ENCODE measurements at regions not wholly inside any gene's neighbourhood (a gene's known extent, or its start where the extent isn't known, plus 50 kb on each side); places are given as distances from the start of the nearest gene placed in this dataset.

DNA sequence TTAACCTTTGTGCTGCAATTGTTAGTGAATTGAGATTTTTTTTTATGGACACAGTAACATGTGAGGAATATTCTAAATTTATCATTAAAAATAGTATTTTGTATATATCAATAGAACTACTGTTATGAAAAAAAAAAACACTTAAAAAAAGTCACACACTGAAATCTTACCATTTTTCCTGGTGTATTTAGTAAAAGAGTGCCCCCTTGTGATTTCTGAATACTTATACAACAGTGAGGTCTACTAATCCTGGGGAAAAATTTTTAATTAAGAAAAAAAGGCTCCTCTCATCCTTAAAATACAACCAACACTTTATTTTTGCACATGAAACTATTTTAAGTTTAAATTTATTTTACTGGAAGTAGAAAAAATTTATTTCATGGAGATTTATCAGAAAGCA lies 56.4 kb upstream of the SPOCK3 start:
- DNase-seq = no peak

DNA sequence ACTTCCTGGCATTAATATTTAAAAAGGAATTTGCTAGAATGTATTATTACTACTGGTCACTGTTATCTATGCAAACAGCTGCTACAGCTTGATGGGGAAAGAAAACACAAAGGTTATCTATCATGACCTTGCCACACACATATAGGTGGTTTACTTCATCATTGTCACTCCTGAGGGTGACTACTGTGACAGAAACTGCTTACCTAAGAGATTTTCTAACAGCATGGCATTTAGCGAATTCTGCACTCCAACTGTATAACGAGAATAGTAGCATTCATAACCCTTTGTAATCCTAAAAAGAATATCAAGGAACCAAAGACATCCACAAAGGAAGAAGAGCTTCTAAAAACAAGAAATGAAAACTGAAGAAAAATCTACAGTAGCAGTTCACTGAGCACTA lies 74.6 kb upstream of the SPOCK3 start:
- DNase-seq = no peak

DNA sequence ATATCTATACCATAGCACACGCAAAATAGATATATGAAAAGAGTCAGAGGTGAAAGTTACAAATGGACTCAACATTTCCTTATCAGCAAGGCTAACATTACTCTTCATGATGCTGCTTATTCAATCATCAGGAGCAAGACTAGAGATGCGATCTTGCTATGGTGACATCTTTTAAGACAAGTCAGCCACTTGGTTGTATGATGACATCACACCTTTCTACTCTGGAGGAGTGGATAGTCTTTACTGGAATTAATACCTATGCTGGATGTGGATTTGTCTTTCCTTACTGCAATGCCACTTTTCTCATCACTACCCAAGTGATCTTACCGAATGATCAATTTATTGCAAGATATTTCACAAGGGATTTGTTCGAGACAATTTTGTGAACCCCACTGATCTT lies 87.0 kb upstream of the SPOCK3 start:
- no peak for DNase-seq

DNA sequence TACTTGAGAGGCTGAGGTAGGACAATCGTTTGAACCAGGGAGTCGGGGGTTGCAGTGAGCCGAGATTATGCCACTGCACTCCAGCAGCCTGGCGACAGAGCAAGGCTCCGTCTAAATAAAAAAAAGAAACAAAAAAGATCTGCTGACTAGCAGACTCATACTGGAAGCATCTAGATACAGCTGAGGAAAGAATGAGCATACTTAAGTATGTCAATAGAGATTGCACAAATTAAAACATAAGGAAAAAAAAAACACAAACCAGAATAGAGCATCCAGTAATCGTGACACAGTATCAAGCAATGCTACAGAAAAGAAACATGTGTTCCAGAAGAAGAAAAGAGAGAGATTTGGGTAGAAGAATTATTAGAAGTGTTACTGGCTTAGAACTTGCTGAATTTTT lies 105.5 kb upstream of the SPOCK3 start:
- no peak for DNase-seq

DNA sequence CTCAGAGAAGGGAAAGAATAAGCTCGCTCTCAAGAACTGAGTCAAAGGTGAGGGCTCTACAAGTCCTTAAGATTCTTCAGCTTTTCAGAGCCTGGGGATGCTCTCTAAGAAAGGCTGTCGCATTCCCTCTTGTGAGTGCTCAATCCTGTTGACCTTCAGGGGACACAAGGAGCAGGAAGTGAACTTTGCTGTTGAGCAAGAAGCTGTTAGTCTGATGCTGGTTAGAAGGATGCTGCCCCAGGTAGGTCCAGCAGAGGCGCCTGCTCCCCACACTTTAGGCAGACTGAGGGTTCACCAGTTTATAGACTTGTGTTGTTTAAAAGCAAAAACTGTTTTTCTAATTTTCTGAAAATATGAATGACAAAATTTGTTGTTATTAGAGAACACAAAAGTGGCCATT lies 125.4 kb upstream of the SPOCK3 start:
- no peak for DNase-seq

DNA sequence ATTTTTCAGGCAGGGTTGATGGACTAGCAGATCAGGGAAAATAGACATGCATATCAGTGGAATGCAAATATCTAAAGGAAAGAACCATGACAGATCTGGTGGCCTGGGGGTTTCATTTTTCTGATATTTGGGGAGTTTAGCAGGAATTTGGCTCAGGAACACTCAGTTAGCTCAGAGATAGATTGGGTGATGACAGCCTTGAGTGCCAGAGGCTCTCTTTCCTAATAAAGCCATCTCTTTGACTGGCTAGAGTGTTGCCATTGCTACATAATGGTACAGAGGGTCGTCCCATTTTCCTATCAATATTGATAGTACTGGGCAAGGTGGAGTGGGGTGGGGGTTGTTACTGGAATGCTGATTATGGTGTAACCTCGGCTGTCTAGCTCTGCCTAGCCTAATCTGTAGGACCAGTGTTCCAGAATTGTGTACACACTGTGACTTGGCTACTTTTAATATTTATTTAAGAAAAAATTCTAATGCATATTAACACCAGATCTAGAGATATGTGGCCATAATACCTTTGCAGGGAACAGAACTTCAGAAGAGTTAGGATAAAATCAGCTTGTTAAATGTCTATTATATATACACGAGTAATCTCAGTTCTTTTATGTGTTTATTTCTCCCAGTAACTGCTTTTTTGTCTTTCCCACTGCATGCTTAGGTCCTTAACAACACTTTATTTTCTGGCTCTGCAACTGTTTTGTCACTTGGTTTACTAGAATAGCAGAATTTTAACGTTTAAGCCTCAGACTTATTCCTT lies 145.0 kb upstream of the SPOCK3 start:
- DNase-seq = no peak

DNA sequence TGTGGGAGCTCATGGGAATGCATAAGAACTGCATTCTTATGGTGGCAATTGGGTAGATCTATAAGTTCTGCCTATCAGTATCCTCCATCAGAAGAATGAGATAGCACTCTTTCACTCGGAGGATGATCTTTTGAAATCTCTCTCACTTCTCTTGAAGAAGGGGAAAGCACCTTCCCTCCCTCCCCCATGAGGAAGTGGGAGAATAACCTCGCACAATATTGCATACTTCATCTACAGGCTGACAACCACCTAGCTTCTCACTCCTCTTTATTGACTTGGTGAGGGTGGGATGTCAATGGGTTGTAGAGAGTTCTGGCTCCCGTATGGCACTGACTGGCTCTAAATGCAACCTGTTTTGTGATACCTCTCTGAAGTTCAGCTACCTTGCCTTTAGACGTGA lies 146.7 kb upstream of the SPOCK3 start:
- DNase-seq = no peak

DNA sequence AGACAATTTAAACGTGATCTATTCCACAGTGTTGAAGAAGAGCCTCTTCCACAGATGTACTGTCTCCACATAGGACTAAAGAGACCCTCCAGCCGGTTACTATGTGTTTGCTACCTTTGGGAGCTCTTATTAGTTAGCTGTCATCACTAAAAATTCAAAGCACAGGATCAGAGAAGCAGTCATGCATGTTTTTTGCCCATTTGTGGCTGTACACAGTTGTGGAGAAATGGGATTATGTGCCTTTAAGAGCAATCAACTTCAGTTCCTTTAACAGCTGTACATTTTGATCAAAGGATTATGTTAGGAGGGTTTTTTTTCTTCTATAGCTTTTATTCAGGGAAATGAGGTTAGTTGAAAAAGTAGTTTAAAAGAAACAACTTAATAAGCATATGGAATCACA lies 149.0 kb upstream of the SPOCK3 start:
- DNase-seq = no peak

DNA sequence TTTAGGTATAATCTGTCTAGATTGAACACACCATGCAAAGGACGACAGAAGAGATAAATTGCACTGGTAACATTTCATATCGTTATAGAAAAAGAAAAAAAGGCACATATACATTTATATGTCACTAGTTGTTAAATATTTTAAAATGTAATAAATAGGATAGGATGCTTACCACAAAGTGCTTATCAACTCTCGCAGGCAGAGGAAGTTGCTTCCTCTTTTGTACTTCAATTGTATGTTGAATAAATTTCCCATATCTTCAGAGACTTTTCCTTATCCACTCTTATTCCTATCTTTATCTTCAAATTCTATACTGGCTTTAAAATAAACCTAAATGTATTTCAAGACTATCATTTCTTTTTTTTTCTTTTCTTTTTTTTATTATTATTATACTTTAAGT lies 163.3 kb upstream of the SPOCK3 start:
- DNase-seq = no peak

DNA sequence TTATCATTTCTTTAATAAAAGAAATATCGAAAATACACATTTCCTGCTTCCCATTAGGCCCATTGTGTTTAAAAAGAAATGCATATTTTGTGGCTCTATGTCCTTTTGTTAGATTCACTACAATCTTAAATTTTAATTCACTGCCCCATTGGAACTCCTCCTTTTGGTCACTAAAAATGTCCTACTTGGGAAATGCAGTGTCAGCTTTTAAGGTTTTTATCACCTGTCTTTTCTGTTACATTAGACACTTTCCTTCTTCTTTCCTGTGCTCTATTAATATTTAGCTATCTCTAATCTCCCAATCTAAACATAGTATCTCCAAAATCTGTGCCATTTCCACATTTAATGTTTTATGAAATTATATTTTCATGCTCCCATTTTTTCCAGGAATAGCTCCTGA lies 164.9 kb upstream of the SPOCK3 start:
- DNase-seq = no peak

DNA sequence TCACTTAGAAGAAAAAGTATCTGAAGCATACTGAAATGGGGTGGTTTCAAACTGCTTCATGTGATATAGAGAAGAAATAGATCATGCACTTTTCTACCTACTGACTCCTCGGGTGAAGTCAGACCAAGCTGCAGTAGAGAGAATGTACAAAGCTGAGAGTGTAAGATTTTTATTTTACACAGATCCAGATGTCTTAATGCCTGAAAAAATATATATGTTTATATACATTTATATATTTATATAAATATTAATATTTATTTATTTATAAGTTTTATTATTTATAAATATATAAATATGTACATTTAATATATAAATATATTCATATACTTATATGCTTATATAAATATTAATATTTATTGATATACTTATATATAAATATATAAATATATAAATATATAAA lies 171.9 kb upstream of the SPOCK3 start:
- DNase-seq = no peak

DNA sequence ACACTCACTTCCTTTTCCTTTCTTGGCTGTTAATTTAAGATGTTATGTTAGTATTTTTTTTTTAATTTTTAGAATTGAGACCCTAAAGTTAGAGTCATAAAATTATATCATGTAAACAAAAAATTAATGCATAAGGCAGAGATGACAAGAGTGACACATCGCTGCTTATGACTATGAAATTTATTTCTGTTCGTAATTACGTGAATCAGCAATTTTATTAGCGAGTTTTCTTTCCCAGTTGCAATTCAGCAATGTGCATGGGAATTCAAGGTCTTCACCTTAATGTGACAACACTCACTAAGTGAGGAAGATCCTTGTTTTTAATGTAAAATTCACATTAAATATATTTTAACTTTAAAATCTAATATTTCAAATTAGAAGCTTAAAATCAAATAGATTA lies 181.2 kb upstream of the SPOCK3 start:
- DNase-seq = no peak

DNA sequence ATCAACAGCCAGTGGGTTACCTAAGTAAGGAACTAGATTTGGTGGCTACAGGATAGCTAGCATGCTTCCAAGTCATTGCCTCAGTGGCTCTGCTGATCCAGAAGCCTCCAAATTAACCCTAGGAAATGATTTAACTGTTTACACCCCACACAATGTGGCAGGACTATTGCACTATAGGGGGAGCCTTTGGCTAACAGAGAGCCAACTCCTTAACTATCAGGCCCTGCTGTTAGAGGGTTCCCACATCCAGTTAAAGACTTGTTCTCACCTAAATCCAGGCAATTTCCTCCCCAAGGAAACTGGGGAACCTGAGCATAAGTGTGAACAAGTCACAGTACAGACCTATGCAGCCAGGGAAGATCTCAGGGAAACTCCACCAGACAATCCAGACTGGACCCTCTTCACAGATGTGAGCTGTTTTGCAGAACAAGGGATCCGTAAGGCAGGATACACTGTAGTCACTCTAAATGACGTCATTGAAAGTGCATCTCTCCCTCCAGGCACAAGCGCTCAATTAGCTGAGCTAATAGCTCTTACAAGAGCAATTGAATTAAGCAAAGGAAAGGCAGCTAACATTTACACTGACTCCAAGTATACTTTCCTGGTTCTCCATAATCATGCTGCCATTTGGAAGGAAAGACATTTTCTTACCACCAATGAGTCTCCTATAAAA lies 185.3 kb upstream of the SPOCK3 start:
- DNase-seq = no peak

DNA sequence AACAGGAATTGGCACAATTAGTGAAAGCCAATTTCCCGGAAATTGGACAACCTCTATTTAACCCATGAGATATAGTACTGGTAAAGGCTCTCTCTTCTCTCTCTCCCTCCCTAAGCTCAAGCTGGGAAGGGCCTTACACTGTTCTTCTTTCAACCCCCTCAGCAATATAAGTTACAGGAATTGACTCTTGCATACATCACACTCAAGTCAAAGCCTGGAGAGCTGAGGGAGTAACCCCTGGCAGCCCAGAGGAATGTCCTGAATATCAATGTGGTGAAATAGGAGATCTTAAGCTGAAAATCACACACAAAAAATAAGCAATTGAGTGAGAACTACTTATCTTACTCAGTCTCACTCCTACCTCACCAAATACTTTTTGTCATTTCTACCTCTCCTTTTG lies 186.9 kb upstream of the SPOCK3 start:
- no peak for DNase-seq

DNA sequence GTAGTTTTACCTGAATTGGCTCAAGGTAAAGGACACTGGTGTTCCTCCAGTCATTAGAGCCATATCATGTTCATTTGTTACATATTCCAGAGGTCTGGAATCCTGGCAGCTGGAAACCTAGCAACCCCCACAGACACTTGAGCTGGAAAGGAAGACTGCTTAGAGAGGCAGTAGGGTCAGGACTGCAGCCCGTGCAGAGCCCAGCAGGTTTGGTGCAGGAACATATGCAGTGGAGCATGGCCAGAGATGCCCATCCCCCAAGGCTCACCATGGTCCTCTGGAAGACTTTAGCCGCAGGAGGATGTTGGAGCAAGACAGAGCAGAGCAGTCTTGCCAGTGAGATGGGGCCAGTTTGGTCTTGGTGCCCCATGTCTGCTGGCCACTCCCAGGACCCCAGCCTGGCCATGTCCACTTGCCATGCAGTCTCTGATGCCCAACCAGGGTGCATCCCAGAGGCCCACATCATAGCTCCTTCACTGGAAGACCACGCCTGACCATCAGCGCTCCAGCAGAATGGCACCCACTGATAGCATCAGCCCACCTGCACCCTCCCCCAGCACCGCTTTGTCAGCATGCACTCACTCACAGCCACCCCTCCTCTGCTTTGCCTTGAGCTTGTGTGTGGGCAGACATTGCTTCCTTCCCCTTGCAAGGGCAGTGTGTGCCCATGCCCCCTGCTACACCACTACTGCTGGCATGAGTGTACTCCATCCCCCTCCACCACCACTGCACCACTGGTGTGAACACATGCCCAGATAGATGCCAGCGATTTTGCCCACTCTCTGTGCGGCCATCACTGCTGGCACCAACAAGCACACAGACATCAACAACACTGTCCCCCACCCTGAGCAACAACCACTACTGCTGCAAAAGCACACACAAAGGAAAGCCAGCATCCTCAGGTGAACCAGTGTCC lies 190.3 kb upstream of the SPOCK3 start:
- no peak for DNase-seq

DNA sequence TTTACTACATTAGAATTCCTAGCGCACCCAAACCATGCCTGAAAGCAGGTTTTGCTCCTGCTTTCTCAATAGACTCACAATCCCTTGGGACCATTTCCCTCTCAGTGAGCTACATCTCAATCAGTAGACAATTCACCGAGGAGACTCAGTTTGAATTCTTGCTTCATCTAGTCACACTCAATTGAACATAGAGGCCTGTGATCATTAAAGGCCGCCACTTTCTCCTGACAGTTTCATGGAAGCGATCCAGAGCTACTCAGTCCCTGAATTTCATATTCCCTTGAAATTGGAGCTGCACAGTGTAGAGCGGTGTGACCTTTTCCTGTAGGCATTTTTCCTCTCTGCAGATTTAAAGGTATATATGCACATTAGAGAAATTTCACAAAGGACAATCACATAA lies 193.9 kb upstream of the SPOCK3 start:
- no peak for DNase-seq

DNA sequence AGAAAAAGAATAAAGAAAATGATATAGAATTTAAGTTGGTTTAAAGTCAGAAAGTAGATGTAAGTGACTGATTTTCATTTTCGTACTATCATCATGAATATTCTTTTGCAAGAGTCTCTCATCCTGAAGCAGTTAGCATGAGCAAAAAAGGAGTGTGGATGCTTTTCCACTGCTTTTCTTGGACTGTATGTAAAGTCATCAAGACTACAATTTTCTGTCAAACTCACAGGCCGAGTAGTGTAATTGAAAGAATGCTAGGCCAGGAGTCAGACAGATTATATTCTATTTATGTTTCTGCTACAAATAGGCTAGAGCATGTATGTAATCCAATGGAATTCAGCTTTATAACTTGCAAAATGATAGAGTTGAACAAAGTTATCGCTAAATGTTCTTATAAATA lies 197.1 kb upstream of the SPOCK3 start:
- no peak for DNase-seq

DNA sequence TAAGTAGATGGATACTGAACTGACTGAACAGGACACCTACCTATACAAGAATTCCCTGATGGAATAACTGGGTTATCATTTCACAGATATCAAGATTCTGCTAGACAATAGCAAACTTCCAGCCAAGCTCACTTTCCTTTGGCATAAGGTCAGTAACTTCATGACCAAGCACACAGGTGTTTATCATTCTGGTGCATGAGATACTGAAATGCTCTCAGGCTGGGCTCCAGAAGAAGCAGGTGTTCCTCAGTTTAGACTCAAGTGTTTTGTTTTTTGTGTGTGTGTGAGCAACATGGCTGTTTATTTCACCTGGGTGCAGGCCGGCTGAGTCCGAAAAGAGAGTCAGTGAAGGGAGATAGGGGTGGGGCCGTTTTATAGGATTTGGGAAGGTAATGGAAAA lies 201.5 kb upstream of the SPOCK3 start:
- no peak for DNase-seq

DNA sequence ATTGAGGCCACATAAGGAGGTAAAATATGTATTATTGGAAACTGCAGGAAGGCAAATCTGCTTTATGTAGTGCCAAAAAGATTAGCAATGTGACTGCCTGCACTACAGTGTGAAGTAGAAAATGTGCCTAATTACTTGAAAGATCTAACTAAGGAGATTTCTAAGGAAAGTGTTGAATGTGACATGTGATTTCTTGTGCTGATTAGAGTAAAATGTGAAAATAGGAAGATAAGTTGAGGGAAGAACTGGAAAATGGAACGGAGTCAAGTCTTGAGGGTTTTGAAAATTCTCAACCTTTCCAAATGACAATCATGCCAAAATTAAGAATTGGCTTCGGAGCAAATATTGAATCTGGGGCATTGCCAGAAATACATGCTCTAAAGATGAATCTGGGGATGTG lies 209.5 kb upstream of the SPOCK3 start:
- no peak for DNase-seq

DNA sequence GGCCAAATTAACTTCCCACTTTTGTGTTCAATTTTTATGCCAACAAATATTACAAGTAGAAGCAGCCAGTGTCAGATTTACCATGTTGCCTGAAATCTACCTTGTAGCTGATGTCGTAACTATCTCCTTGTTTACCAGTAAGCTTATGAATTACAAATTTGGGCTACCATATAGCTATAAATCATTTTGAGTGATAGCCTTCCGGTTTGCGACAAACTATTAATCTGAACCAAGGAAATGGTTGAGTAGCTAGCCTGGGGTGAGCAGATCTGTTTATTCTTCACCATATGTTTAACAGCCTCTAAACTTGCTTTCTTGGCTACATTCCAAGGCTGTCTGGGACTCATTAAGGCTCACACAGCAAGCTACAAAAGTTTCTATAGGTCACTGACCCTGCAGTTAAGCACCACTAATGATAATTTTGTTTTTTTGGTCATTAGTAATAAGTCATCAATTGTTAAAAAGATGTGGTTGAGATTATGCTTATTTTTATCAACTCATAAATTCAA lies 218.7 kb upstream of the SPOCK3 start:
- DNase-seq = no peak

DNA sequence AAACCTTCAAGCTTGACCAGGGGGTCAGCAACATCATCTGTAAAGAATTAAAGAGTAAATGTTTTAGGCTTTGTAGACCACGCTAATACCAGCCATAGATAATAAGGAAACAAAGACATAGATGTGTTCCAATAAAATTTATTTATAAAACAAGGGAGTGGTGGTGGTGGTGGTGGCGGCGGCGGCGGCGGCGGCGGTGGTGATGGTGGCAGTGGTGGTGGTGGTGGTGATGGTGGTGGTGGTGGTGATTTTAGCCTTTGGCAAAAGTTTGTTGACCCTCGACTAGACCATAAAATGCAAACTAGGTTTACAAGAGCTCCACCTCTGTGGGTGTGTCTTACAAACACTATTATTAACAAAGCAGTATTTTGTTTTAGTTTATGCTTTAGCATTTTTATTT lies 222.3 kb upstream of the SPOCK3 start:
- DNase-seq = no peak

DNA sequence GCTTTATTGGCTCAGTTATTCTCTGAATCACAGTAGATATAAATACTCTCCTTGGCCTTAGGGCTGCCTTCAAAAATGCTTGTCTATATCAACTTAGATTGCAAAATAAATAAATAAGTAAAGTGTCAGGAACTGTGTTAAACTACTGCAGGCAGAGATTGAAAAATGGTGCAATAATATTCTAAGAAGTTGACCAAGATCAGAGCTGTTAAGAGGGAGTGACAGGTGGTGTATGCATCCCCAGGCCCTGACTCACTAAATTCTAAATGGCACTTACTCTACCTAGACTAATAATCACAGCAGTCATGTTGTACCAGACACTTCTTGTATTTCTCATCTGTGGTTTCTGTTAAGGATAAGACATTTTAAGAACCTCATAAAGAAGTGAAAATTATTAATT lies 235.1 kb upstream of the SPOCK3 start:
- DNase-seq = no peak

DNA sequence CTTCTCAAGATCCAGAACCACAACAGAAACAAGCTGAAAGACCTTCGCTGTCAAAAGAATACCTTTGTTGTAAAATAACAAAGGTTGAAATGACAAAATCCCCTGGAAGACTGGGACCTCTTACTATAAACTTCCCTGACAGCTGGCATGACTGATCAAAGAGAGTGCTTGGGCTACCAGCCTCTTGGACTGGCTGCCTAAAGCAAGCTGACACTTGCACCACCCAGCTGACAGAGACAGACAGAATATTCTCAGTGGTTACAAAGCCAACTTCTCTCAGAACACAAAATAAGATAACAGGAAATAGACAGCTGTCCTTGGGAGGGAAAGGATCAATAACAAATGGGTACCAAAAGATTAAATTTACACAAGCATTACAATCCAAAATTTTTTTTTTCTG lies 241.7 kb upstream of the SPOCK3 start:
- DNase-seq = no peak
